NCI-H2227 (cell line): ENCODE measurements at regions not wholly inside any gene's neighbourhood (a gene's known extent, or its start where the extent isn't known, plus 50 kb on each side); places are given as distances from the start of the nearest gene placed in this dataset.
A peak's percentile ranks its signal among the peaks of the same experiment; 100 is the strongest.

Source experiments
- DNase-seq: peaks from one replicate; lab custom pipeline; 2025; ENCODE audit not compliant: unreplicated experiment; lab: John Stamatoyannopoulos, UW

GRCh38 chr18:46373791-46374190 is 269.6 kb downstream of the HAUS1 start:
- DNase-seq = no peak

- DNase-seq = no peak
Measured at GRCh38 chr18:46374850-46375249, 270.7 kb downstream of the HAUS1 start.

DNA sequence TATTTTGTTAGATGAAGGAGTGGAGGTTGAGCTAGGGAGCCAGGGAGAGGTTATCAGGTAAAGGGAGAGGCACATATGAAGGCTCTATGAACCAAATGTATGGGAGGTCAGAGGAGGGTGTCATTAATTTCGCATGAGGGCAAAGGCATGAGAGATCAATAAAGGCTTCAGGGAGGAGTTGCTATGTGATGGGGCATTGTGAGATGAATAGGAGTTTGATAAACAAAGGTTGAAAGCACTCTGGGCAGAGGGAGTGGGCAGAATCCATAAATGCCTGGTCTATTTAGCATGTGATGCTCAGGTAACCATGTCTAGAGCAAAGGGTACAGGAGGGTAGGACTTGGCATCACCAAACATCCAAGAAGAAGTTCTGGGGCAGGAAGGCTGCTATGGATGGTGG is 273.4 kb downstream of the HAUS1 start:
- no peak for DNase-seq

DNA sequence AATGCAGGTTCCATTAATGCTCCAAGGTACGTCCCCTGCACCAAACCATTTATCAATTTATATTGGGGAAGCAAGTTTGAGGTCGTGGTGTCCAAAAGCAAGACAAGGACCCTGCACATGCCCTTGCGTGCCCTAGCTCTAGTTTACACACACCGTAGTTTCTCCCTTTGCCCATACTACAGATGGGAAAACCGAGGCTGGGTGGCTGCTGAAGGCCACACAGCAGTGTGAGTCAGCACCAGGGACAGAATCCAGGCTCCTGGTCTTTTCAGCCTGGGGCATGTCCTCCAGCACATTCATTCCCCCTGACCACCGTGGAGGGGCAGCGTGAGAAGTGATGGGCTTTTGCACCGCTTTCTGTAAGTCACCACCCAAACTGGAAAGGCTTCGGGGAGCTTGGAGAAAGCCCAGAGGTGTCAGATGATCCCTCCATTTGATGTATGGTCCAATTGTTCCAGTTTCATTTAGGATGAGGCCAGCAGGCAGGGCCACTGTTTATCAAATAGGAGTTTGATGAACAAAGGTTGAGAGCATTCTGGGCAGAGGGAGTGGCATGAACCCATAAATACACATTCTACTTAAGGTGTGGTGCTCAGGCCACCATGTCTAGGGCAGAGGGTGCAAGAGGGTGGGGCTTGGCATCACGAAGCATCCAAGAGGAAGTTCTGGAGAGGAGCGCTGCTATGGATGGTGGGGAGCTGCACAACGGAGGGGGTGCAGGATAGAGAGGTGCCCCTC is 274.1 kb downstream of the HAUS1 start:
- DNase-seq = no peak

GRCh38 chr18:46378864-46379207 is 274.7 kb downstream of the HAUS1 start:
- DNase-seq = no peak

- DNase-seq = no peak
Measured at GRCh38 chr18:46379323-46379950, 275.3 kb downstream of the HAUS1 start.

- peak; percentile 80 for DNase-seq
Measured at GRCh38 chr18:46385124-46385523, 271.9 kb downstream of the LOXHD1 start.

- no peak for DNase-seq
Measured at GRCh38 chr18:46386788-46387187, 270.2 kb downstream of the LOXHD1 start.

DNA sequence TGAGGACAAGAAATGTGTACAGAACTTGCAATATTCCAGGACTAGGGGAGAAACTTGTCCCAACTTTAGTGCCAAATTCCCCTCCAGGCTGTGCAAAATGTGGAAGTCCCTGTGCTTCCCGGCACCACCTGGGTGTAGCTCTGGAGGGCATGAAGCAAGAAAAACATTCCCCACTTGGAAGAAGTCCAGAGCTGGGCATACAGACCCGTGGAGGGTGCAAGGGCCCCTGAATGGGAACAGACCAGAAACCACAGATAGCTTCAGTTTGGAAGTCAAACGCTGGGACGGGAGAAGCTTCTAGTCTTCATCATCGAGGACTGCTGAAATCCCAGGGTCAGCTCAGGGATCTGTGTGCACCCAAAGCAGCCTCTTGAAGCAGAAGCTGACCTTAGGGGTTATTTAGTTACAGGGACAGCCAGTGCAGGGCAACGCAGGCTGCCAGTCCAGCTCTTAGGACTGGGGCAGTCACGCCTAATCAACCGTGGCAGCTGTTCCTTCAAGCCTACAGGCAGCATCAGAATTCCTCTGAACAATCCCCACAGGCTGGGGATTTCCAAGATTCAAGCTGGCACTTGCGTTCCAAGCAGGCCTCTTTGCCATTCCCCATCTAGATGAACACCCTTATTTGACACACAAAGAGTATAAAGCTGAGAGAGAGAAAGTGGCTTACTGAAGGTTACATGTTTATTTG is 269.4 kb downstream of the LOXHD1 start:
- DNase-seq = no peak

DNA sequence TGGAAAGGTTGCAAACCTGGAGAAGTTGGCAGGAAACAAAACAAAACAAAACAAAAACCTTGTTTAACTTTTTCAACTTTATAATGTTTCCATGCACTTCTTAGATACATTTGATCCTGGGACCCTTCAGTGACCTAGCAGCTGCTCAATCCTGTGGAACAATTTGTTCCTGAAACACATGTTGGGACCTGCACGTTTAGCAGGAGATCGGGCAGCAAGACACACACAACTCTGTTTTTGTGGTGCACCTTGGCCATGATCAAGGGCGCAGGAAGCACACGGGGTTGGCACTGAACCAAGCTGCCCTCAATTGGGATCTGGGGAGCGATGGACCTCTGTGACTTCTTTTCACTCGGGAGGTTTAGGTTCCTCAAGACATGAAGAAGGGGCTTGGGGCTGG is 268.7 kb downstream of the LOXHD1 start:
- no peak for DNase-seq

GRCh38 chr18:46392576-46392975 is 264.4 kb downstream of the LOXHD1 start:
- DNase-seq = no peak

GRCh38 chr18:46393230-46393629 is 263.8 kb downstream of the LOXHD1 start:
- DNase-seq = no peak

DNA sequence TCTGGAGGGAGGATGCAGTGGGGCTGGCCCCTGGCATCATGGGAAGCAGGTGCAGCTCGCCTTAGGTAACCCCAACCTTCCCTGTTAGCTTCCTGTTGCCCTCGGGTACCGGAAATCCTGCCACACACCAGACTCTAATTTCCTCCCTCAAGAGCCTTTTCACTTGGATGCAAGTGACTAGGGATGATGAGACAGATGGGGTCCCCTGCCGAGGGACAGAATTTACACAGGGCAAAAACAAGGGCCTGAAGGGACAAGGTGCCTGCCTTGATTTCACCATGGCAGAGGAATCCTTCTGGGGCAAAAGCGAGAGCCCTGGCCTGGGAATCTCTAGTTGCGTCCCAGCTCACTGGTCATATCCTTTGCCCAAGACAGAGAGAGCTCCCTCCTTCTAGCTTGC is 263.1 kb downstream of the LOXHD1 start:
- DNase-seq = no peak

- no peak for DNase-seq
Measured at GRCh38 chr18:46395795-46396194, 261.2 kb downstream of the LOXHD1 start.

- no peak for DNase-seq
Measured at GRCh38 chr18:46397174-46397573, 259.8 kb downstream of the LOXHD1 start.

DNA sequence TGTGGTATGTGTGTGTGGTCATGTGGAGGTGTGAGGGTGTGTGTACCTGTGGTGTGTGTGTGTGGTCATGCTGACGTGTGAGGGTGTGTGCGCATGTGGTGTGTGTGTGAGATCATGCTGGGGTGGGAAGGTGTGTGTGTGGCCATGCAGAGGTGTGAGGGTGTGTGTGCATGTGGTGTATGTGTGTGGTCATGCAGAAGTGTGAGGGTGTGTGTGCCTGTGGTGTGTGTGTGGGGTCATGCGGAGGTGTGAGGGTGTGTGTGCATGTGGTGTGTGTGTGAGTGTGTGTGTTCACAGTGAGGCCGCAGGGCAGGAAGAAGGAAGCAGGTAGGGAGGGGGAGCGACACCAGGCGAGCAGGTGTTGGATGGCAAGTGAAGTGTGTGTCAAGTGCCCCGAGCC is 259.0 kb downstream of the LOXHD1 start:
- no peak for DNase-seq

- no peak for DNase-seq
Measured at GRCh38 chr18:46398625-46399024, 258.4 kb downstream of the LOXHD1 start.

- DNase-seq = no peak
Measured at GRCh38 chr18:46399303-46399702, 257.7 kb downstream of the LOXHD1 start.

DNA sequence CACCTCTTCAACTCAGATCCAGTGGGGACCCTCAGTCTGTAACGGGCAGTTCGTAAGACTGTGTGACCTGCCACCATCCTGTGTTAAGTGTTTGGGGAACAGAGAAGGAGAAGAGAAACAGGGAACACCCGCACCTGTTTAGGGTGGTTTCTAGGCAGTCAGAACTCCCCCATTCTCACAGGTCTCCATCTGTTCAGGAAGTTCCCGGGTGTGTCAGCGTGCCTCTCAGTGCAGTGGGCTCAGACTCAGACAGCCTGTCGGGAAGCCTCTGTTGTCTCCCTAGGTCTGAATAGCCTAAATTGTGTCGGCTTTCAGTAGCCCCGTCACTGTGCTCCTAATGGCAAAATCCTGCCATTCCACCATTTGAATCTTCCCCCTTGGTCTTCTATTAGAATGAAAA is 256.6 kb downstream of the LOXHD1 start:
- no peak for DNase-seq

DNA sequence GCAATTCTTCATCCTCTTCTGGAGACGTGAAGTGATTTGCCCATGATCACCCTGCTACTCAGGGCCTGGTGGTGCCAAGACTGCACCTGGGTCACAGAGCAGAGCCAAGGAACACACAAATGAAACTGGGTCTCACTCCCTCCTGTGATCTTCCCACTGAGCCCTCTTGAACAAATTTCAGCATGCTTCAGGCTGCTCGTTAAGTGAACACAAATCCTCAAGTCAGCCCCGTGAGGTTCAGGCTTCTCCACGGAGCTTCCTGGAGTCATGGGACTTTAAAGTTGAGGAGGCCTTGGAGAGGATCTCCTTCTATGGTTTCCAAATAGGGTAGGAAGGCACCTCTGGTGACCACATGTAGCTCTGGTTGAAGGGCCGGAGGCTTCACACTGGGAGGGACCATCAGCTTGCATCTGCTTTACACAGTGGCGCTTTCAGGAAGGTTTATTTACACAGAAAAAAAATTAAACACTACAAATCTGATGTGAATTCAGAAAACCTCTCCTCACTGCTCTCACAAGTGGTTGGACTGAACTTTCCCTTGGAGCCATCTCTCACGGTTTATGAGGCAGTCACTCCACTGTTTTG is 255.4 kb downstream of the LOXHD1 start:
- DNase-seq = no peak

DNA sequence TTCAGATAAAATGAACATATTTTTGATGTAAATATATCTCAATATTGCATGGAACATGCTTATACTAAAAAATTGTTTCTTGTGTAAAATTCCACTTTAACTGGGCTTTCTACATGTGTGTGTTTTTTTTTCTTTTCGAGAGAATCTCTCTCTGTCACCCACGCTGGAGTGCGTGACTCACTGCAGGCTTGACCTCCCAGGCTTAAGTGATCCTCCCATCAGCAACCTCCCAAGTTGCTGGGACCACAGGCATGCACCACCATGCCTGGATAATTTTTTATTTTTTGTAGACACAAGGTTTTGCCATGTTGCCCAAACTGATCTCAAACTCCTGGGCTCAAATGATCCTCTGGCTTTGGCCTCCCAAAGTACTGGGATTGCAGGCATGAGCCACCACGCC is 254.6 kb downstream of the LOXHD1 start:
- DNase-seq = no peak

GRCh38 chr18:46402945-46403344 is 254.1 kb downstream of the LOXHD1 start:
- DNase-seq = no peak
